Bronchial epithelial cell (primary cell): ENCODE measurements at regions not wholly inside any gene's neighbourhood (a gene's known extent, or its start where the extent isn't known, plus 50 kb on each side); places are given as distances from the start of the nearest gene placed in this dataset.

ENCODE experiments used
- DNase-seq: peaks from one replicate; pipeline ENCODE4 v3.0.0-alpha.2; 2010; ENCODE audit warnings: low read depth
- FAIRE-seq: peaks from 2 replicates; lab custom pipeline; 2011; peaks lifted over from hg19 to GRCh38; lab: Jason Lieb, UNC
- H3K27me3 ChIP-seq: 2 replicates; pipeline ENCODE4 v1.5.1; 2011; ENCODE audit warnings: low read length; ENCODE audit not compliant: control insufficient read depth, insufficient read depth
- H3K36me3 ChIP-seq: 2 replicates; pipeline ENCODE4 v1.5.1; 2011; ENCODE audit warnings: low read length; ENCODE audit not compliant: control insufficient read depth, insufficient read depth
- H3K4me3 ChIP-seq: 2 replicates; pipeline ENCODE4 v1.5.1; 2011; ENCODE audit warnings: mild to moderate bottlenecking, low read depth, low read length, control low read depth
- CTCF ChIP-seq: IDR thresholded peaks from 2 replicates; pipeline ENCODE4 v1.5.1; 2011; ENCODE audit warnings: mild to moderate bottlenecking, moderate library complexity, low read length, control low read depth, inconsistent platforms; ENCODE audit not compliant: insufficient read depth, severe bottlenecking

- DNase-seq = peak; percentile 29
Observed at GRCh38 chr3:154496978-154497377, 67.0 kb upstream of the GPR149 start.

GRCh38 chr3:154496540-154496939, 66.5 kb upstream of the GPR149 start:
- H3K36me3 ChIP-seq = no peaks in the 10 kb centered on the region
- no peaks in the 10 kb centered on the region for H3K27me3 ChIP-seq
- DNase-seq (no peak), FAIRE-seq (no peak)
- no peak overlapping the region for H3K4me3 ChIP-seq
- no peak for TF ChIP-seq CTCF

More at GRCh38 chr3:154496978-154497377, 67.0 kb upstream of the GPR149 start:
- TF ChIP-seq CTCF = no peak
- Histone ChIP-seq H3K27me3 (no peaks in the 10 kb centered on the region), H3K4me3 (no peak overlapping the region), H3K36me3 (no peaks in the 10 kb centered on the region)
- no peak for FAIRE-seq

- no peaks in the 10 kb centered on the region for H3K27me3 ChIP-seq
- no peak for DNase-seq
- no peak overlapping the region for H3K4me3 ChIP-seq
- no peaks in the 10 kb centered on the region for H3K36me3 ChIP-seq
- no peak for TF ChIP-seq CTCF
- FAIRE-seq = no peak
Observed at GRCh38 chr3:154486949-154487348, 57.0 kb upstream of the GPR149 start.

GRCh38 chr3:154482507-154482906, 52.5 kb upstream of the GPR149 start:
- no peak for FAIRE-seq
- Histone ChIP-seq H3K27me3 (no peaks in the 10 kb centered on the region), H3K36me3 (no peaks in the 10 kb centered on the region), H3K4me3 (no peak overlapping the region)
- no peak for DNase-seq
- TF ChIP-seq CTCF = no peak

GRCh38 chr3:154480033-154480432, 50.0 kb upstream of the GPR149 start:
- no peaks in the 10 kb centered on the region for H3K27me3 ChIP-seq
- TF ChIP-seq CTCF = no peak
- FAIRE-seq (no peak), DNase-seq (no peak)
- no peak overlapping the region for H3K4me3 ChIP-seq
- no peaks in the 10 kb centered on the region for H3K36me3 ChIP-seq
